ENCODE measurements at regions not wholly inside any gene's neighbourhood (a gene's known extent, or its start where the extent isn't known, plus 50 kb on each side); places are given as distances from the start of the nearest gene placed in this dataset.

DNA sequence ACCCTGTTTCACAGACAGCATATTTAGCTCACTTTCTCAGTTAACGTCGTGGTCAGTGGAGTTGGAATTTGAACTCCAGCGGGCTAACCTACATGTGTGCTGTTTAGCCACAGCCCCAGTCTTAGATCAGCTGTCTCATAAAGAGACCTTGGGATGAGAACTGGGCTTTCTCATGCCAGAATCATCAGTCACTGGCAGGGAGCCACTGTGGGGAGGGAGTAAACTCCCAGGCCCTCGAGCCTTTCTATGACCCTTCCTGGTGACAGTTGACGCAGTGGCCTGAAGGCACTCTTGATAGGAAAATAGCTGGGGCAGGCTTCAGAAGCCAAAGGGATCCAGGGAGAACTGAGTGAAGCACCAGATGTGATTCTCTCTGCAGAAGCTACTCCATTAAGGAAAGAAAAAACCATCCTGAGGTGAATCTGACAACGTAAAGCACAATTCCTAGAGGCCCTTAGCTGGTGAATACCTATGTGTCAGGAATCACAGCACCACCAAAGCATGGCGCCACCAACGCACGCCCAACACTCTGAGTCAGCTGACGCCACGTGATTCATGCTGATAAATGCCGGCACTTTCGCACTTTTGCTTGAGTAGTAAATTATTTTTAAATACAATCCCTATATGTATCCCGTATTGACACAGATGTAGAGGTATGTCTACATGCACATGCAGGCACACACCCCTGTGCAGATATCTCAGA lies 279.6 kb upstream of the TMEM132C start:
- DNase-seq = peak; percentile 96
- in situ Hi-C loops (cut with HindIII; ENCODE audit: low pct_ligation_motif_present, low sequenced_read_pairs) = no loop called here
- peak overlapping the region; percentile 73 for H3K27ac ChIP-seq
- H3K36me3 ChIP-seq (replicated peaks) = no peaks in the 10 kb centered on the region
- TF ChIP-seq, protein P1, sequence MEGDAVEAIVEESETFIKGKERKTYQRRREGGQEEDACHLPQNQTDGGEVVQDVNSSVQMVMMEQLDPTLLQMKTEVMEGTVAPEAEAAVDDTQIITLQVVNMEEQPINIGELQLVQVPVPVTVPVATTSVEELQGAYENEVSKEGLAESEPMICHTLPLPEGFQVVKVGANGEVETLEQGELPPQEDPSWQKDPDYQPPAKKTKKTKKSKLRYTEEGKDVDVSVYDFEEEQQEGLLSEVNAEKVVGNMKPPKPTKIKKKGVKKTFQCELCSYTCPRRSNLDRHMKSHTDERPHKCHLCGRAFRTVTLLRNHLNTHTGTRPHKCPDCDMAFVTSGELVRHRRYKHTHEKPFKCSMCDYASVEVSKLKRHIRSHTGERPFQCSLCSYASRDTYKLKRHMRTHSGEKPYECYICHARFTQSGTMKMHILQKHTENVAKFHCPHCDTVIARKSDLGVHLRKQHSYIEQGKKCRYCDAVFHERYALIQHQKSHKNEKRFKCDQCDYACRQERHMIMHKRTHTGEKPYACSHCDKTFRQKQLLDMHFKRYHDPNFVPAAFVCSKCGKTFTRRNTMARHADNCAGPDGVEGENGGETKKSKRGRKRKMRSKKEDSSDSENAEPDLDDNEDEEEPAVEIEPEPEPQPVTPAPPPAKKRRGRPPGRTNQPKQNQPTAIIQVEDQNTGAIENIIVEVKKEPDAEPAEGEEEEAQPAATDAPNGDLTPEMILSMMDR (IDR thresholded peaks at IDR 0.05; ENCODE audit: low read depth, low read length, missing control alignments) = no peak
- H3K4me3 ChIP-seq (ENCODE audit: low read depth, low read length) = no peak overlapping the region
- H3K27me3 ChIP-seq (replicated peaks) = no peaks in the 10 kb centered on the region

GRCh38 chr12:127991485-127991884 lies 275.5 kb upstream of the TMEM132C start:
- Histone ChIP-seq H3K27me3 (replicated peaks) (no peaks in the 10 kb centered on the region), H3K27ac (no peak overlapping the region), H3K4me3 (ENCODE audit: low read depth, low read length) (no peak overlapping the region), H3K36me3 (replicated peaks) (no peaks in the 10 kb centered on the region)
- DNase-seq = no peak
- in situ Hi-C loops (cut with HindIII; ENCODE audit: low pct_ligation_motif_present, low sequenced_read_pairs) = no loop called here
- TF ChIP-seq, protein P1 (IDR thresholded peaks at IDR 0.05; ENCODE audit: low read depth, low read length, missing control alignments) = no peak

DNA sequence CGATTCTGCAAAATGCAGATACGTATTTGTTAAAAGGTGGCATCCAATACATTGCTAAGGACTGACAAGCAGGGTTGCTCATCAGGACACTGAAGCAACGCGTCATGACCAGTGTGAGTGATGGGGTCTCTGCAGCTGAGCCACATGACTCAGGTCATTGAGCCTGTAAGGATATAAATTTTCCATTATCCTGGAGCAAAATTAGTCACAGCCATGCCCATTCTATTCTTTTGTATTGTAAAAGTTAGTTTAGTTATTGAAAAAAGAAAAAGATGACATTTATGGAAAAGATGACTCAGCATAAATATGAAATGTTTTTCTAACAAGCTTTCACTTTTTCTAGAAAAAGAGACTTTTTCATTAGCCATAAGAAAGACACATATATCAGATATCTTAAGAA lies 268.0 kb upstream of the TMEM132C start:
- in situ Hi-C loops (cut with HindIII; ENCODE audit: low pct_ligation_motif_present, low sequenced_read_pairs) = no loop called here
- TF ChIP-seq, protein P1 (IDR thresholded peaks at IDR 0.05; ENCODE audit: low read depth, low read length, missing control alignments) = no peak
- Histone ChIP-seq H3K4me3 (ENCODE audit: low read depth, low read length) (no peak overlapping the region), H3K27me3 (replicated peaks) (no peaks in the 10 kb centered on the region), H3K27ac (no peak overlapping the region), H3K36me3 (replicated peaks) (no peaks in the 10 kb centered on the region)
- peak; percentile 38 for DNase-seq

GRCh38 chr12:128004383-128004938 lies 262.5 kb upstream of the TMEM132C start:
- in situ Hi-C loops (cut with HindIII; ENCODE audit: low pct_ligation_motif_present, low sequenced_read_pairs) = no loop called here
- H3K4me3 ChIP-seq (ENCODE audit: low read depth, low read length) = no peak overlapping the region
- no peaks in the 10 kb centered on the region for H3K27me3 ChIP-seq (replicated peaks)
- H3K27ac ChIP-seq = no peak overlapping the region
- no peak for DNase-seq
- no peaks in the 10 kb centered on the region for H3K36me3 ChIP-seq (replicated peaks)
- TF ChIP-seq, protein P1 (IDR thresholded peaks at IDR 0.05; ENCODE audit: low read depth, low read length, missing control alignments) = no peak

DNA sequence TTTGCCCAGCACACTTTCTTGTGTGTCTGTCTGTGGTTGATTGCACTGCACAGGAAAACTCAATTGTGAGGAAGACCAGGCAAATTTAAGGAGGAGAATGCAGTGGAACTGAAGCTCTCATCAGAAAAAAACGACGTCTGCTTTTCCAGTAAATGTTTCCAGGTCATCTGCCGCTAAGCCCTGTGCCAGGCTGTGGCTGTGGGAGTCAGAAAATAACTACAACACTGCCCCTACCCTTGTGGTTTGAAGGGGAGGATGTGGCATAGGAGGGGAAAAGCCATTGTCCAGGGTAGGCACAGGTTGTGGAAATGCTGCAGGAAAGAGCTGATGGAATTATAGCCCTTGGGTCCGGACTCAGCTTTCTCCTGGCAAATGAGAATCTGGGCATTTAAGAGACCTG lies 259.7 kb upstream of the TMEM132C start:
- TF ChIP-seq, protein P1 (IDR thresholded peaks at IDR 0.05; ENCODE audit: low read depth, low read length, missing control alignments) = no peak
- in situ Hi-C loops (cut with HindIII; ENCODE audit: low pct_ligation_motif_present, low sequenced_read_pairs) = no loop called here
- H3K36me3 ChIP-seq (replicated peaks) = no peaks in the 10 kb centered on the region
- no peak overlapping the region for H3K4me3 ChIP-seq (ENCODE audit: low read depth, low read length)
- no peak for DNase-seq
- H3K27me3 ChIP-seq (replicated peaks) = no peaks in the 10 kb centered on the region
- no peak overlapping the region for H3K27ac ChIP-seq
